ENCODE measurements at regions not wholly inside any gene's neighbourhood (a gene's known extent, or its start where the extent isn't known, plus 50 kb on each side); places are given as distances from the start of the nearest gene placed in this dataset.

GRCh38 chr9:3161912-3162311, 318.0 kb upstream of the PUM3 start:
- DNase-seq: no peak

- no peak for DNase-seq
Measured at GRCh38 chr9:3157011-3157410, 313.1 kb upstream of the PUM3 start.

GRCh38 chr9:3151672-3152576, 308.0 kb upstream of the PUM3 start:
- DNase-seq: no peak

GRCh38 chr9:3150074-3150473, 306.2 kb upstream of the PUM3 start:
- no peak for DNase-seq

GRCh38 chr9:3138231-3139229, 294.6 kb upstream of the PUM3 start:
- no peak for DNase-seq

GRCh38 chr9:3137347-3137695, 293.4 kb upstream of the PUM3 start:
- no peak for DNase-seq

- no peak for DNase-seq
Measured at GRCh38 chr9:3136686-3137346, 292.9 kb upstream of the PUM3 start.

GRCh38 chr9:3136230-3136629, 292.3 kb upstream of the PUM3 start:
- no peak for DNase-seq

GRCh38 chr9:3127564-3127963, 283.7 kb upstream of the PUM3 start:
- no peak for DNase-seq

GRCh38 chr9:3125602-3126405, 281.9 kb upstream of the PUM3 start:
- DNase-seq: no peak

- no peak for DNase-seq
Measured at GRCh38 chr9:3124001-3124400, 280.1 kb upstream of the PUM3 start.

- no peak for DNase-seq
Measured at GRCh38 chr9:3118081-3118480, 274.2 kb upstream of the PUM3 start.

- DNase-seq: no peak
Measured at GRCh38 chr9:3099646-3100045, 255.8 kb upstream of the PUM3 start.

GRCh38 chr9:3088219-3088618, 244.3 kb upstream of the PUM3 start:
- DNase-seq: peak; percentile 20

- no peak for DNase-seq
Measured at GRCh38 chr9:3087697-3088096, 243.8 kb upstream of the PUM3 start.

- DNase-seq: no peak
Measured at GRCh38 chr9:3080951-3081350, 237.1 kb upstream of the PUM3 start.

- no peak for DNase-seq
Measured at GRCh38 chr9:3074247-3074646, 230.4 kb upstream of the PUM3 start.

- no peak for DNase-seq
Measured at GRCh38 chr9:3066591-3066990, 222.7 kb upstream of the PUM3 start.

GRCh38 chr9:3059781-3060468, 216.0 kb upstream of the PUM3 start:
- DNase-seq: no peak

GRCh38 chr9:3058409-3058808, 214.5 kb upstream of the PUM3 start:
- DNase-seq: no peak

- no peak for DNase-seq
Measured at GRCh38 chr9:3054017-3054586, 210.2 kb upstream of the PUM3 start.

Measured in NCI-H2029 (cell line).